ENCODE measurements at regions not wholly inside any gene's neighbourhood (a gene's known extent, or its start where the extent isn't known, plus 50 kb on each side); places are given as distances from the start of the nearest gene placed in this dataset.

DNA sequence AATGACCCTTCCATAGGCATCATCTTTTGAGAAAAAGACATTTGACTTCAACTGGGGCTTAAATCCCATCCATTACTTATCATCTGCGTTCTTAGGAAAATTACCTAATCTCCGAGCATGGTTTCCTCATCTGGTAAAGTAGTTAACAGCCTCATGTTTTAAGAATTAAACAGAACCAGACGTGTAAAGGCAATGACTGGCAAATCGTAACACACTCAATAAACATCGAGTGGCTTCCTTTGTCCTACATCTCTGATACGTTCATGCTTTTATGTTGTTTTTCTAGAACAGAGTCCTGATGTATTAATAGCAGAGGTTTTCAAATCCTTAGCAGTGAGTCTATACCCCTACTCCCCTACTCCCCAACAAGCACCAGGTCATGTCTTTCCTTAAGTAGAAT is 189.7 kb upstream of the RGS6 start:
- intact Hi-C loops (cut with DNase I) = no loop called here
- peaks cover 0 to 2% (median 0%) of the 10 kb centered on the region in 3 donors for H3K4me1 ChIP-seq (ENCODE audit: control insufficient read depth in 2 of 3, insufficient read depth in 2 of 3, low read depth in 1 of 3, low read length in 3 of 3)

DNA sequence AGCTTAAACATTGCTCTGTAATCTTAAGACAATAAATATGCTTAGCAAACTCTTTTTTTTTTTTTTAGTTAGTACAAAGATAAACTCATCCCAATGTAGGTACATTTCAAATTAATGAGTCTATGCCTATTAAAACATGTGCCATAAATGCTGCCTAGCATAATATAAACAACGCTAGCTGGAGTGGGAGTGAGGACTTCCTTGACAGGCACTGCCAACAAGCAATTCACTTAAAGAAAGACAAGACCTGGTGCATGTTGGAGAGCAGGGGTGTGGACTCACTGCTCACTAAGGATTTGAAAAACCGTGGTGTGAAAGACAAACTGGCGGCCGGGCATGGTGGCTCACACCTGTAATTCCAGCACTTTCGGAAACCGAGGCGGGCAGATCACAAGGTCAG is 187.2 kb upstream of the RGS6 start:
- H3K27me3 ChIP-seq (ENCODE audit: control insufficient read depth, insufficient read depth, low read length) = no peaks in the 10 kb centered on the region
- FAIRE-seq = no peak
- no peak overlapping the region for H3K27ac ChIP-seq (ENCODE audit: low read depth in 2 of 2, low read length in 2 of 2)
- DNase-seq = no peak
- TF ChIP-seq, protein P1, sequence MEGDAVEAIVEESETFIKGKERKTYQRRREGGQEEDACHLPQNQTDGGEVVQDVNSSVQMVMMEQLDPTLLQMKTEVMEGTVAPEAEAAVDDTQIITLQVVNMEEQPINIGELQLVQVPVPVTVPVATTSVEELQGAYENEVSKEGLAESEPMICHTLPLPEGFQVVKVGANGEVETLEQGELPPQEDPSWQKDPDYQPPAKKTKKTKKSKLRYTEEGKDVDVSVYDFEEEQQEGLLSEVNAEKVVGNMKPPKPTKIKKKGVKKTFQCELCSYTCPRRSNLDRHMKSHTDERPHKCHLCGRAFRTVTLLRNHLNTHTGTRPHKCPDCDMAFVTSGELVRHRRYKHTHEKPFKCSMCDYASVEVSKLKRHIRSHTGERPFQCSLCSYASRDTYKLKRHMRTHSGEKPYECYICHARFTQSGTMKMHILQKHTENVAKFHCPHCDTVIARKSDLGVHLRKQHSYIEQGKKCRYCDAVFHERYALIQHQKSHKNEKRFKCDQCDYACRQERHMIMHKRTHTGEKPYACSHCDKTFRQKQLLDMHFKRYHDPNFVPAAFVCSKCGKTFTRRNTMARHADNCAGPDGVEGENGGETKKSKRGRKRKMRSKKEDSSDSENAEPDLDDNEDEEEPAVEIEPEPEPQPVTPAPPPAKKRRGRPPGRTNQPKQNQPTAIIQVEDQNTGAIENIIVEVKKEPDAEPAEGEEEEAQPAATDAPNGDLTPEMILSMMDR (IDR thresholded peaks at IDR 0.05; ENCODE audit: borderline replicate concordance, extremely low read depth, insufficient read depth) = no peak
- no peaks in the 10 kb centered on the region for H3K4me1 ChIP-seq (ENCODE audit: control insufficient read depth in 2 of 3, insufficient read depth in 2 of 3, low read depth in 1 of 3, low read length in 3 of 3)
- H3K36me3 ChIP-seq (ENCODE audit: control insufficient read depth in 2 of 3, insufficient read depth in 3 of 3, low read length in 3 of 3) = no peaks in the 10 kb centered on the region
- intact Hi-C loops (cut with DNase I) = no loop called here
- no peak overlapping the region for H3K9ac ChIP-seq (ENCODE audit: low read length in 3 of 3)
- no peak overlapping the region for H3K4me3 ChIP-seq (ENCODE audit: low read length in 3 of 3)
- H3K9me3 ChIP-seq (ENCODE audit: control insufficient read depth in 2 of 3, insufficient read depth in 1 of 3, low read length in 3 of 3) = peaks cover 0 to 15% (median 0%) of the 10 kb centered on the region in 3 donors

More for the DNA sequence above, 189.7 kb upstream of the RGS6 start:
- H3K27me3 ChIP-seq (ENCODE audit: control insufficient read depth, insufficient read depth, low read length) = no peaks in the 10 kb centered on the region
- H3K36me3 ChIP-seq (ENCODE audit: control insufficient read depth in 2 of 3, insufficient read depth in 3 of 3, low read length in 3 of 3) = peaks cover 0 to 3% (median 0%) of the 10 kb centered on the region in 3 donors
- TF ChIP-seq, protein P1 (IDR thresholded peaks at IDR 0.05; ENCODE audit: borderline replicate concordance, extremely low read depth, insufficient read depth) = no peak
- FAIRE-seq (no peak), DNase-seq (no peak)
- H3K9me3 ChIP-seq (ENCODE audit: control insufficient read depth in 2 of 3, insufficient read depth in 1 of 3, low read length in 3 of 3) = peaks cover 0 to 2% (median 0%) of the 10 kb centered on the region in 3 donors
- no peak overlapping the region for H3K27ac ChIP-seq (ENCODE audit: low read depth in 2 of 2, low read length in 2 of 2)
- no peak overlapping the region for H3K9ac ChIP-seq (ENCODE audit: low read length in 3 of 3)
- H3K4me3 ChIP-seq (ENCODE audit: low read length in 3 of 3) = no peak overlapping the region

DNA sequence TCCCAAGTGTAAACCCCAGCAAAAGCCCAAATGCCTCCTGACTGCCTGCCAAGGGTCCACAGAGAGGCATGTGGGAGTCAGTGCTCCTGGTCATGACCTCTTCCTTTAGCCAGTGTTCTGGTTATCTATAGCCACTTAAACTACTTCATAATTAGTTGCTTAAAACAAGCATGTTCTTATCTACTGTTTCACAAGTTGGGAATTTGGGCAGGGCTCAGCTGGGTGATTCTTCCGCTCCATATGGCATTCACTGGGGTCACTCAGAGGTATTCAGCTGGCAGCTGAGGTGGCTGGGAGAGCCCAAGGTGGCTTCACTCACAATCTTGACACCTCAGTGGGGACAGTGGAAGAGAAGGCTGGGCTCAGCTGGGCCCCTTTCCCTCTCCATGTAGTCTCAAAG is 184.0 kb upstream of the RGS6 start:
- Histone ChIP-seq H3K4me1 (ENCODE audit: control insufficient read depth in 2 of 3, insufficient read depth in 2 of 3, low read depth in 1 of 3, low read length in 3 of 3) (no peaks in the 10 kb centered on the region), H3K9me3 (ENCODE audit: control insufficient read depth in 2 of 3, insufficient read depth in 1 of 3, low read length in 3 of 3) (peaks cover 0 to 15% (median 0%) of the 10 kb centered on the region in 3 donors), H3K27me3 (ENCODE audit: control insufficient read depth, insufficient read depth, low read length) (no peaks in the 10 kb centered on the region), H3K36me3 (ENCODE audit: control insufficient read depth in 2 of 3, insufficient read depth in 3 of 3, low read length in 3 of 3) (no peaks in the 10 kb centered on the region), H3K27ac (ENCODE audit: low read depth in 2 of 2, low read length in 2 of 2) (no peak overlapping the region), H3K9ac (ENCODE audit: low read length in 3 of 3) (no peak overlapping the region), H3K4me3 (ENCODE audit: low read length in 3 of 3) (no peak overlapping the region)
- FAIRE-seq = no peak
- no peak for DNase-seq
- intact Hi-C loops (cut with DNase I) = no loop called here
- TF ChIP-seq, protein P1 (IDR thresholded peaks at IDR 0.05; ENCODE audit: borderline replicate concordance, extremely low read depth, insufficient read depth) = no peak

Measured in kidney (tissue), 13 donors.